OCI-LY1 (cell line): ENCODE measurements at regions not wholly inside any gene's neighbourhood (a gene's known extent, or its start where the extent isn't known, plus 50 kb on each side); places are given as distances from the start of the nearest gene placed in this dataset.

Experiments used
- H2AFZ ChIP-seq: fragments of 200-600 bp; sonication (generic), shearing (Covaris generic); 2 replicates; pipeline ENCODE4 v1.6.0; 2014; ENCODE audit warnings: antibody characterized with exemption, mild to moderate bottlenecking, low read length
- H3F3A ChIP-seq: fragments of 200-600 bp; sonication (generic), shearing (Covaris generic); 2 replicates; pipeline ENCODE4 v1.6.0; 2014; ENCODE audit warnings: mild to moderate bottlenecking, antibody characterized with exemption, low read length, moderate library complexity; ENCODE audit not compliant: insufficient read depth
- H3K27ac ChIP-seq: fragments of 200-600 bp; sonication (generic); 2 replicates; pipeline ENCODE4 v1.5.1; 2014; ENCODE audit warnings: low read length, mixed run types, mild to moderate bottlenecking, low read depth; ENCODE audit not compliant: poor library complexity, severe bottlenecking
- H3K27me3 ChIP-seq: fragments of 200-600 bp; sonication (generic); 2 replicates; pipeline ENCODE4 v1.6.0; 2014; ENCODE audit warnings: antibody characterized with exemption, mild to moderate bottlenecking, low read length, moderate library complexity; ENCODE audit not compliant: insufficient read depth
- H3K36me3 ChIP-seq: fragments of 200-600 bp; sonication (generic); 2 replicates; pipeline ENCODE4 v1.6.1; 2014; ENCODE audit warnings: mild to moderate bottlenecking, antibody characterized with exemption, low read length, moderate library complexity, mixed read lengths; ENCODE audit not compliant: insufficient read depth
- H3K4me1 ChIP-seq: fragments of 200-600 bp; sonication (generic); 2 replicates; pipeline ENCODE4 v1.5.1; 2014; ENCODE audit warnings: mild to moderate bottlenecking, low read length, moderate library complexity; ENCODE audit not compliant: insufficient read depth, severe bottlenecking
- H3K4me2 ChIP-seq: fragments of 200-600 bp; sonication (generic), shearing (Covaris generic); 2 replicates; pipeline ENCODE4 v1.6.1; 2014; ENCODE audit warnings: low read length
- H3K4me3 ChIP-seq: fragments of 200-600 bp; sonication (generic); 2 replicates; pipeline ENCODE4 v1.5.1; 2014; ENCODE audit warnings: low read length, low read depth, mild to moderate bottlenecking, mixed read lengths; ENCODE audit not compliant: poor library complexity, severe bottlenecking
- H3K79me2 ChIP-seq: fragments of 200-600 bp; shearing (Covaris generic); 2 replicates; pipeline ENCODE4 v1.6.1; 2016; ENCODE audit warnings: mixed run types, low read length, mixed read lengths; ENCODE audit not compliant: insufficient read depth
- H3K9ac ChIP-seq: fragments of 200-600 bp; sonication (generic), shearing (Covaris generic); 2 replicates; pipeline ENCODE4 v1.6.1; 2014; ENCODE audit warnings: mild to moderate bottlenecking, low read length, mixed read lengths
- H3K9me2 ChIP-seq: fragments of 200-600 bp; sonication (generic), shearing (Covaris generic); 2 replicates; pipeline ENCODE4 v1.6.1; 2014; ENCODE audit warnings: low read depth, mild to moderate bottlenecking, low read length, mixed read lengths
- H3K9me3 ChIP-seq: fragments of 200-600 bp; shearing (Covaris generic); 2 replicates; pipeline ENCODE4 v1.6.1; 2014; ENCODE audit warnings: low read length, mixed read lengths
- H4K20me1 ChIP-seq: fragments of 200-600 bp; sonication (generic), shearing (Covaris generic); 2 replicates; pipeline ENCODE4 v1.6.0; 2016; ENCODE audit warnings: mild to moderate bottlenecking, low read length; ENCODE audit not compliant: insufficient read depth
- CTCF ChIP-seq: fragments of 200-600 bp; sonication (generic), shearing (Covaris generic); IDR thresholded peaks from 2 replicates; pipeline ENCODE4 v1.5.1; 2017; ENCODE audit warnings: mild to moderate bottlenecking, antibody characterized with exemption, low read length, moderate library complexity, mixed read lengths
- EZH2 ChIP-seq: fragments of 200-600 bp; sonication (generic), shearing (Covaris generic); IDR thresholded peaks from 2 replicates; pipeline ENCODE4 v1.8.0; 2017; ENCODE audit warnings: borderline replicate concordance, mixed run types, mild to moderate bottlenecking, antibody characterized with exemption, low read length, moderate library complexity, mixed read lengths

- no peak overlapping the region for H3K4me2 ChIP-seq
Measured at GRCh38 chr1:173360487-173361063, 116.6 kb upstream of the PRDX6 start.

GRCh38 chr1:173362543-173362942, 114.6 kb upstream of the PRDX6 start:
- Histone ChIP-seq H3K27me3 (no peaks in the 10 kb centered on the region), H3K9ac (no peak overlapping the region)

More at GRCh38 chr1:173360487-173361063, 116.6 kb upstream of the PRDX6 start:
- H3K9ac ChIP-seq: no peak overlapping the region
- no peaks in the 10 kb centered on the region for H3K36me3 ChIP-seq
- H3K4me1 ChIP-seq: peaks cover 12% of the 10 kb centered on the region
- no peak for TF ChIP-seq EZH2
- no peak for TF ChIP-seq CTCF
- H3K9me2 ChIP-seq: no peaks in the 10 kb centered on the region
- H3K27ac ChIP-seq: no peak overlapping the region
- no peaks in the 10 kb centered on the region for H3K27me3 ChIP-seq
- H3K4me3 ChIP-seq: no peak overlapping the region
- H3K79me2 ChIP-seq: no peaks in the 10 kb centered on the region
- H4K20me1 ChIP-seq: no peaks in the 10 kb centered on the region
- H3K9me3 ChIP-seq: no peaks in the 10 kb centered on the region
- no peak overlapping the region for H2AFZ ChIP-seq
- H3F3A ChIP-seq: no peaks in the 10 kb centered on the region

GRCh38 chr1:173364827-173365226, 112.3 kb upstream of the PRDX6 start:
- Histone ChIP-seq H3K4me3 (no peak overlapping the region), H3K4me1 (peaks cover 8% of the 10 kb centered on the region), H3K36me3 (no peaks in the 10 kb centered on the region; the same call in 1 of the 2 replicates), H3K27ac (no peak overlapping the region), H3K9ac (no peak overlapping the region), H3K79me2 (no peaks in the 10 kb centered on the region), H3F3A (no peaks in the 10 kb centered on the region), H3K9me2 (no peaks in the 10 kb centered on the region), H3K27me3 (no peaks in the 10 kb centered on the region), H3K9me3 (no peaks in the 10 kb centered on the region), H4K20me1 (no peaks in the 10 kb centered on the region), H3K4me2 (no peak overlapping the region), H2AFZ (no peak overlapping the region)
- TF ChIP-seq EZH2 (no peak), CTCF (no peak)

More at GRCh38 chr1:173362543-173362942, 114.6 kb upstream of the PRDX6 start:
- Histone ChIP-seq H3K4me3 (no peak overlapping the region), H3K36me3 (no peaks in the 10 kb centered on the region), H3K27ac (no peak overlapping the region), H4K20me1 (no peaks in the 10 kb centered on the region), H3K4me2 (no peak overlapping the region), H3K9me3 (no peaks in the 10 kb centered on the region), H3K9me2 (no peaks in the 10 kb centered on the region), H3K79me2 (no peaks in the 10 kb centered on the region), H2AFZ (no peak overlapping the region), H3F3A (no peaks in the 10 kb centered on the region), H3K4me1 (peaks cover 8% of the 10 kb centered on the region)
- TF ChIP-seq EZH2 (no peak), CTCF (no peak)
